ENCODE measurements at regions not wholly inside any gene's neighbourhood (a gene's known extent, or its start where the extent isn't known, plus 50 kb on each side); places are given as distances from the start of the nearest gene placed in this dataset.

DNA sequence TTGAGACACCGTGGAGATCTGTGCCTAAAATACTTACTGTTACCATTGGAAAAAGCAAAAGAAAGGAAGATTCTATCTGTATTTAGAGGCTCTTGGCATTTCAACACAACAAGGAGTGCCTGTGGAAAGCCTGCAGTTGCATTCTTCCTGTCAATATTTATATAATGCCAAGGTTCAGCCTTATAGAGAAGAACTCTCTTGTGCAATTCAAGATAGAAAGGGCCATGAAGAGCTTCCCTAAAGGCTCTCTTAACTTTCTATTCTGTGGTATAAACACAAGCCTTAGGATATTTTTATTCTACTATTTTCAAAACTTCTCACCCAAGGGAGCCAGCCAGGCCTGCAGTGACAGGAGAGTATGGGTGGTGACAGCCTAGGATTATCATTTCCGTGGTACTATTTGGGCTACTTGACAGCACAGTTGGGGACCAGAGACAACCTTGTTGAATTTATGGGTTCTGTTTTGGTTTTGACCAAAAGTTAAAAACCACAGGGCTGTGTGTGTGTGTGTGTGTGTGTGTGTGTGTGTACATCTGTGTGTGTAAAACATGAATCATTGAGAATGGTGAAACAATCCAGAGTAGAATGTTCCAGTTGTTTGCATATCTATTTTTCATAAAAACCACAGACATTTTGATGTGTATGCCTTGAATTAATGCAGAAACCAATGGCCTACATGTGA is 700.9 kb upstream of the SLC35B3 start:
- DNase-seq = peak; percentile 56

DNA sequence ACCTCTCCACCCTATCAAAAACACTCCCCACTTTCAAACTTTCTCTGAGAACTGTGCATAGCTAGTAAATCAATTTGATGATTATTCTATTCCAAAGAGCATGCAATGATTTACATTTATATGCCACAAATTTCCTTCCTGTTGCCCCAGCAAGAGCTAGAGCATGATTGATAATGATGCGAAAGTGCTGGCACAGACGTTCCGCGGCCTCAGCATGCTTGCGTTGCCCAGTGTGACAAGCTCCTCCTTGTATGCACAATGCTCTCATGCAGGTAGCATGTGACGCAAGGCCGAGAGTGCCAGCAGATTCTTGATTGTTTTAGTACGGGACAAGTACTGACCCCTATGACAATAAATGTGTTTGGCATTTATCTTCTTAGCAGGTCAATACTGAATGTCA is 696.3 kb upstream of the SLC35B3 start:
- DNase-seq = no peak

DNA sequence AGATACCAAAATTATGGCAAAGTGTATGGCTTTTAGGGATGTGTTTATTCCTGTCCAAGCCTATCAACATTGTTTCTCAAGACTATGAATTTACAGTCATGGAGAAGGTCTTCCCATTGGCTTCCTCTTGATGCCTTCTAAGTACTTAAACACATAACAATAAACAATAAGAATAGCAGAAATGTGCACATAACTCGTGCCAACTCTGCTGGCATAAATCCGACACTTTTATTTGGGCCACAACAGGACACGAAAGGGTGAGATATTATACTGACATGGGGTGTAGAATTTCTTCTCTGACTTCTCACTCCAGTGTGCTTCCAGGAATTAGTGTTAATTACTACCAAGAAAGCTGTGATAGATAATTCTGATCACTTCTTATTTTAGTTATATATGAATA is 695.9 kb upstream of the SLC35B3 start:
- no peak for DNase-seq

DNA sequence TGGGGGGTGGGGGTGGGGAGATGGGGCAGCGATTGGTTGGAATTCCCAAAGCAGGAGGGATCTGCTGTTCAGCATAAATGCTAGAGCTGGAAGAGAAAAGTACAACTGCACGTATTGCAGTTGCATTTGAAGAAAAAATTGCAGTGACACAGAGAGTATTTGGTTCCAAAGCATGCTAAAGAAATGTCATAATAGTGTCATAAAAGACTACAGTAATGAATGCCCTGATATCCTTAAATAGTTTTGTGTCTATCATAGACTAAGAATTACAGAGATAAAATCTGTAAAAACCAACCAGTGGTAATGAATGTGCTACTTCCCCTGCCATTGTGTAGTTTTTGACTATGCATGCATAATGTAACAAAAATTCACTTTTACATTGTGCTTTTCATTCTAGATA is 693.6 kb upstream of the SLC35B3 start:
- DNase-seq = no peak

DNA sequence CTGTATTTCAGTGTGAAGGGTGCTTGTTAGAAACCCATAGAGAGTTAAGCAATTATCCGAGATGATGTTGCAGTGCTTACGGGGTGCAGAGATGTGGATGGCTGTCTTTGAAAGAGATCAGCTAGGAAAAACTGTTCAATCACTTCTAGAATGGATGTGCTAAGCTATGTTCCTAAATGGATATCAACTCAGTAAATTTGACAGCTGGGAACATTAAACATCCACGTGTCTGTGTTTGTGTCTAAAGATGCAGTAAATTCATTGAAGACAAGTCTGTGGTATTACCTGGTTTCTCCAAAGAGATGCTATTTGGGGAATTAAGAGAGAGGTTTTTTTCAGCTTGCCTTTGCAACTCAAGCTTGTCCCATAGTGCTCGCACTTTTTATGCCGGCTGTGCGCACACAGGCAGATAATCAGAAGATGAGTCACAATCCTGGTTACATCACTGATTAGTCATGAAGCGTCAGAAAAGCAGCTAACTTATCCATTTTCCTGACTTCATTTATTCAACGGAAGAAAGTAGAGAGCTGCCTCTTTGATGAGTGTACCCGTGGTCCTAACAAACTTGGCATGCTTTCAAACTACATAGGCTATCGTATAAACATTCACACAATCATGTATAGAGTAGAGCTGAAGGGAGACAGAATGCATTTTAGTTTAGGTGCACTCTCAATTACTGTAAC is 691.7 kb upstream of the SLC35B3 start:
- peak; percentile 90 for DNase-seq

DNA sequence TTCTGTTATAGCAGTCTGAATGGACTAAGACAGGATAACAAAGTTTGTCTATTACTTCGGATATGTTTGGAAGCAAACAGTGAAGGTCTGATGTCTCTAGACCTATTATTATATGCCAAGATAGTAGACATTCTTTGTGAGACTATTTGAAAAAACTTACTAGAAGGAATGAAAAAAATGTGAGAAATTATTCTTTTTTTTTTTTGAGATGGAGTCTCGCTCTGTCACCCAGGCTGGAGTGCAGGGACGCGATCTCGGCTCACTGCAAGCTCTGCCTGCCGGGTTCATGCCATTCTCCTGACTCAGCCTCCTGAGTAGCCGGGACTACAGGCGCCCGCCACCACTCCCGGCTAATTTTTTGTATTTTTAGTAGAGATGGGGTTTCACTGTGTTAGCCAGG is 690.7 kb upstream of the SLC35B3 start:
- DNase-seq = peak; percentile 10

DNA sequence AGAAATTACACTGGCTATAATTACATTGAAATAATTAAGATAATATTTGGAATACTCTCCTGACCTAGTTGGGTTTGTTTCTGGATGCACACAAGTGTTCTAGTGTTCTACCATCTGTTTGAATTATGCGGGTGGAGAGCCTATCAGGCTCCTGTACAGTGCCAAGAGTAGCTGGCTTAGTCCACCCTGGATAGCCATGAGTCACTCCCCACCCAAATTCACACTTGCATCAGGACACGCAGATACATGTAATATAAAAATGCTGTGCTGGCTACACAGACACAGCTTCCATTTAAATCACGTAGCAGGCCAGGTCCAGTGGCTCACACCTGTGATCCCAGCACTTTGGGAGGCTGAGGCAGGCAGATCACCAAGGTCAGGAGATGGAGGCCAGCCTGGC is 686.2 kb upstream of the SLC35B3 start:
- DNase-seq = no peak

DNA sequence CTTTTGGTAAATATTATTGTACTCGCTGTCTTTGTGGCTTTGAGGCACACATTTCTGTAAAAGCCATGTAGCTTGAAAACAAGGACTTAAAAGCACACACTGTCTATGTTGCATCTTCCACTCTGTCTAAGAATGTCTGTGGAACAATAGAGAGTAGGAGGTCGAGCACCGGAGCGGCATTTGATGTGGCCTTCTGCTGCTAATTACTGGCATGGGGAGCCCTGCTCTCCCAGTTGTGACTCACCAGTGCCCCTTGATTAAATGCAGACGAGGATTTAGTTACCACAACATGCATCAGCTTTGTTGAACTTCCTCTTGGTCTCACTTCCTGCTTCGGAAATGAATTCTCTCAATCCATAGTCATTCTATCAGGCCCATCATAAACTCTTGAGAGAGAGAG is 680.7 kb upstream of the SLC35B3 start:
- DNase-seq = peak; percentile 87

DNA sequence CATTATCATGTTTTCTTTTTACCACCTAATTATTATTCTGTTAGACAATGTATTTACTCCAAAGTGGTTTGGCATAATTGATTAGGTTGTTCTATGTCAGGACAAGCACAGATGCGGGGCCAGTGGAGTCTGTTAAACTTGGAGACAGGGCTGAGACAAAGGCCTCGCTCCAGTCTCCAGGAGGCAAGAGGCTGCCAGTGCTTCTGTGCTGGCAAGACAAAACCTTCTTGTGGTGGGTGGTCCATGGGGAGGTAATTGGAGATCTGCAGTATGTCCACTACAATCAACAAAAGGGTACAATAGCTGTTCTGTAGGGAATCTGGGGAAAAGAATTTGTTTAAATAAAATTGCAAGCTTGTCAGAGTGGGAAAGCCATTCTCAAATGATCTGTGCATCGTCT is 677.2 kb upstream of the SLC35B3 start:
- DNase-seq = no peak

DNA sequence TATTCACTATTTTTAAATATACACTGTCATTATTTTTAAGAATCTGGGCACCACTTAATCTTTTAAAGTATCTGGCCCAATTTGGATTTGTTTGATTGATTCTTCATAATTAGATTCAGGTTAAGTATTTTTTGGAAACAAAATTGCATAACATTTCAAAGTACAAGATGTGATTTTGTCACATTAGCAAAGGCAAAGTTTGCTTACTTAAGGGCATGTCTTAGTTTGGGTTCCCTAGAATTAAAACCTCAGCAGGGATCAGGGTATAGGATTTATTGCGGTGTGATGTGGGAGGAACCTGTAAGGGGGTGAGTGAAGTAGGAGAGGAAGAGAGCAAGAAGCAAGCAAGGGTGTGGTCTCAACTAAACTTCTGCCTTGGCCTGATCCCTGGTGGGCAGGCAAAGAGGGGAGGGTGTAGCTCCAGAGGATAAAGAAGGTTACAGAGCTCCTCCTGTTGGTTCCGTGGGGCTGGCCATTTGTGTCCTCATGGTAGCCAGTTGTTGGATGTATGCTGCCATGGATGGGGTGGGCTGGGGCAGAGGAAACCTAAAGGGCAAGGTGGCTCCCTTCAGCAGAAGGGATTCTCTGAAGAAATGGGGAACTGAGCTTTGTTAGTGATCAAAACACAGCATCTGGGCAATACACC is 668.7 kb upstream of the SLC35B3 start:
- no peak for DNase-seq

DNA sequence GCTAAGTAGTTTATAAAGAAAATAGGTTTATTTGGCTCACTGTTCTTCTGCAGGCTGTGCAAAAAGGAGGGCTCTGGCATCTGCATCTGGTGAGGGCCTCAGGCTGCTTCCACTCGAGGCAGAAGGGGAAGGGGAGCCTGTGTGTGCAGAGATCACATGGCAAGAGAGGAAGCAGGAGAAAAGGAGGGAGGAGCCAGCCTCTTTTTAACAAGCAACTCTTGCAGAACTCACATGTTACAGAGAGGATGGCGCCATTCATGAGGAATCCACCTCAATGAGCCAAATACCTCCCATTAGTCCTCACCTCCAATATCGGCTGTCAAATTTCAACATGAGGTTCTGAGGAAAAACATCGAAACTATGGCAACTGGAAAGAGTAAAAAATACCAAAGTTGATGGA is 666.6 kb upstream of the SLC35B3 start:
- DNase-seq = no peak

DNA sequence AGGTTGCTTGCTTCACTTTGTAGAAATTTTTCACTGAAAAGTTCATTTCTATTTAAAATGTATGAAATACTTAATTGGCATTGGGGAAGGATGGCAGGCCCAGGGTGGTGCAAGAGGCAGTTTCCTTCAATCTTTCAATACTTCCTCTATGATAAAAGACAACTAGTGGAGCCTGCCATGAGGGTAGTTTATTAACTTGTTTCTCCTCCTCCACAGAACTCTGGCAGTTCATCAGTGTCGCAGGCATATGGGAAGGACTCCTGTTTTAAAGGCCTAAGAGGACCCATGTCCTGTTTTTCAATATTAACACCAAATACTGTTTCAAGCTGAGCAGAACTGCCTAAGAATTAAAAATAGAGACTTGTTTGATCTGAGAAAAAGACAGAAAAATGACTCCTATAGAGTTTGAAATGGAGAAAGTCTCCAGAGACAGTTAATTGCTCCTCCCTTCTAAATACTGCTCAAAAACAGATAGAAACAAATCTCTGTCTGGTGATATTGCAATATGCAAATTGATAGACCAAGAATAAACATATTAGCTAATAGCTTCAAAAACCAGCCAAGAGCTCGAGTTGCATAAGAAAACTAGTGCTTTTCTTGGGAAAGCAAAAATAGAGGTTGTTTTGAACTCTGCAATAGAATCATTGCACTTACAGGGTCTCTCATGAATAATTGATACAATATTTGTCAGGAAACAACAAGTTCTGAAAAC is 665.7 kb upstream of the SLC35B3 start:
- DNase-seq = no peak

DNA sequence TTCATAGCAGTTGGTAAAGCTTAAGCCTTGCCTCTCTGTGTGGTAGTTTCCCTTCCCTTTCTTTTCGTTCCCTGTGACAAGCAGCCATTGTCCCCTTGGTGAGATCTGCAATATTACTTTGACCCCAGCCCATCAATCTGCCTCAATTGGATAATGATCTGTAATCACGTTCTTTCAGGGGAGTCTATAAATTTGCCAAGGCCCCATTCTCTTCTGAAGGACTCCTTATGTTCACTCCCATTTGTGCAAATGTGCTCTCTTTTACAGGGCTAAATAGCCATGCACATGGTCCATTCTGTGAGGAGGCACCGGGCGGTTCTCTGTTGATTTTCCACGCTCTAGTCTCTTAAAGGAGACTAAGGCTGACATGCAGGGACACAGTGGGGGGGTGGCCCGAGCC is 660.4 kb upstream of the SLC35B3 start:
- no peak for DNase-seq

DNA sequence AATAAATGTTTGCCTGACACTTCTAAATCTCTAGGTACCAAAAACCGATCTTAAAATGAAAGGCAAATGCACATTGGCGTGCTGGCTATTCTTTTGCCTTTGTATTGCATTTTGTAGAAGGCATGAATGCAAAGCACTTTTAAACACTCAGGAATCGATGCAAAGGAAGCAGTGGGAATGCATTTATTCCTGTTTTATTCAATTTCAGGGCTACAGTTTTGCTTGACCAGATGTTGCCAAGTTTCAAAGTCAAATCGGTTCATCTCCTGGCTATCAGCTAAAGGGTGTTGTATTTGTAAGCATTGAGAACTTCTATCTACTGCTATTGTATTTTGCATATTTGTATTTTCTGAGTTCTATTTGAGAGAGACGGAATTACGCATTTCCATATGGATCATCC is 659.8 kb upstream of the SLC35B3 start:
- no peak for DNase-seq

DNA sequence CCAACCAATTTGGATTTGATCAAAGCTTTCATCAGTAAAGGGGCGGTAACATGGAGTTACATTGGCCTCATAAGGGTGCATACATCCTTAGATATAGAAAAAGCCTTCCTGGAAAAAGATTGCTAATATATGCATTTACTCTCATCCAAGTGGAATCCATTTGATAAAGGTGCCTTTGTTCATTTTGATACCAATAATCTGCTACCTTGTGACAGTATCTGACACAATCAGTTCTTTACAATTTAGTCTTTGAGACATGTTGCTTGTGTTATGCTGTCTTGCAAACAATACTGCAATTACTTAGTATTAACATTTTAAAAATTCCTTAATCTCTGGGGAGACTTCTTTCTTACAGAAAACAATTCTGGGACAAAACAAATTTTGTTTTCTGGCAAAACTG is 654.4 kb upstream of the SLC35B3 start:
- no peak for DNase-seq

DNA sequence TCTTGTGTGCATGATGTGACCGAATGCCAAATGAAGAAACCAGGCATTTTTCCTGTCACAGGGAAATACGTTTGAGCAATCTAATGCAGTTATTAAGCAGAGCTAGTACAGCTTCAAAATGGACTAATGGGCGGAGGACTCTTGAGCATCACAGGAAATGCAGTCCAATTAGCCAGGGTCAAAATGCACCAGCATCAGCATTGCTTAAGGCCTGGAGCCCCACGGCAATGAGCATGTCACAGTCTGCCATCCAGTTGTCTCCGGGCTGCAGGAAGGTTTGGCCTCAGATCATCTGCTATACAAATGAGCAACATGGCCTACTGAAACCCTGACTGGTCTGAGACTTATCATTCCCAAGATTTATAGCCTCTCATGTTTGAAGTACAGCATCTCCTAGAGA is 652.1 kb upstream of the SLC35B3 start:
- no peak for DNase-seq

DNA sequence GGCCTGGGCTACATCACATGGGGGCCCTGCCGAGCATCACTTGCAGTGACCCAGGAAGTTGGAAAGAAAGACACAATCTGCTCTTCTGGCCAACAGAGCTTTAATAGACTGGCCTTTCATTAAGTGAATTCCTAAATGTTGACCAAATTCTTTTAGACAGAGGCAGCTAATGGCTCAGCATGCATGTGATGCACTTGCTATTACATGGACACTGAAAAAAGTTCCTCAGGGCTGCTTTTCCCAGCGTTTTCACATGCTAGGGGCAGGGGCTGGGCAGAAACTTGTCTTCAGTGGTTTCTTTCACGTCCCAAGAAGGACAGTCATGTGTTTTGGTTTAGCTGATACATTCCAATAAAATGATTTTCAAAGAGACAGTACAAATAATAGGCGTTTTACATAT is 651.0 kb upstream of the SLC35B3 start:
- DNase-seq = peak; percentile 14

DNA sequence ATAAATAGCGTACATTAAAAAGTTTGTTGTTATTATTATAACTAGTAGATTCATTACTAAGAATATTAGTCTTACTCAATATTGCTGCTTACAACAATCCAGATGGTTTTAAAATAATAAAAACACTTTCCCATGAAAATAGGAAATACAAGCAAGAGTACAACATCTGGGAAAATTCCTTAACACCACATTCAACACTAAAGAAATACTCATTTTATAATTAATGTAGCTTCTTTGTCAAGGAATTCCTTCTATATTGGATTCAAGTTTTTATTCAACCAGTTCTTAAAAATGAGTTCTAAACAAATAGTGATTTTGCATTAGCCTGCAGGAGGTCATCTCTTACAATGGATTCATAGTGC is 650.3 kb upstream of the SLC35B3 start:
- no peak for DNase-seq

DNA sequence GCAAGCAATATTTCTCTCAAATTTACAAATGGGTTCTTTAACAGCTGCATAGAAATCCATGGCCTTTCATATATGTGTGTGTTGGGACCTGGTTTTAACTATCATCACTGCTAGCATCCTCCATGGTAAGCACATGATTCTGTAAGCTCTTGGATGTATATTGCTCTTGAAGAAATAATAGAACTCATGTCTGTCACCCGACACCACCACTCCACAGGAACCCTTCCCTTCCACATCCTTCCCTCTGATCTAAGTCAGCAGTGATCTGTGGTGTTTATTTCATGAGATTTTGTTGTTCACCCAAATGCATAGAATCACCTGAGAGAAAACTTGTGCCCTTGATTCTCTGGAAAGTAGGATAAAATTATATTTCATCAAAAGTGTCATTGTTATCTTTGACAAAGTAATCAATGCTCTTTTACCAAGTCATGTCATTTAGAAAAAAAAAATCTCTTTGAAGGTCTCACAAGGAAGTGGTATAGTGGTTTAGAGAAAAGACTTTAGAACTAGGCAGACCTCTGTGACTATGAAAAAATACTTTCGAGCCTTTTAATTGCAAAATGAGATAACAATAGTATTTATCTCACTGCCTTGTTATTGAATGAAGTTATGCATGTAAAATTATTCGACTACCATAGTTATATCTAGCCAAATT is 649.8 kb upstream of the SLC35B3 start:
- DNase-seq = no peak

DNA sequence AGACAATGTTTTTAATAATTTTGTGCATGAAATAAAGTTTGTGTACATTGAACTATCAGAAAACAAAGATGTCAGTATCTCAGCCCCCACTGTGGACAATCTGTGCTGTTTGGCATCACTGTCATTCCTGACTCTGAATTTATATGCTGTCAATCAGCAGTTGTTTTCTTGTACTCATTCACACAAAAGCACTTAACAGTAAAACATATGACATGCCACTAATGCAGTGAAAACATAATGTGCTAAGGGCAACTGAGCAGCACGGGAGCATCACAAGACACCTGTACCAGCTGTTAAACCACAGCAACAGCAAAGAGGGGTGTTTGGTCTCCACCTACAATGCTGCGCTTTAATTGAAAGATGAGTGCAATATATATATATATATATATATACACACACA is 647.8 kb upstream of the SLC35B3 start:
- DNase-seq = no peak

DNA sequence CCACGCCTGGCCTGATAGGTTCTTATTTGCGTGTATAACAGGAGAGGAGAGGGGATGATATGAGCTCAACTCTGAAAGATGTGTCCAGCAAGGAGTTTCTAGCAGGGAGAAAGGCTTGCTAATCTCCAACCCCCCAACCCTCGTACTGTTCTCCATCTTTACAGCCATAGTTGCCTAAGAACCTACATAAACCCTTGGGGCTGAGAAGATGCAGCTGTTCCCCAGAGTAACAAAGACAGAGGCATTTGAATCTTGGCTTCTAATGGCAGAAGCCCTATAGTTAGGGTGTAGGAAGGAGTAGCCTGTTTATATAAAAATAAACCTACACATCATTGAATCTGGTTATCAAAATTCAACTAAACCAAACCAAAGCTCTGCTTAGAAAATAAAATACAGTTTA is 631.4 kb upstream of the SLC35B3 start:
- no peak for DNase-seq

DNA sequence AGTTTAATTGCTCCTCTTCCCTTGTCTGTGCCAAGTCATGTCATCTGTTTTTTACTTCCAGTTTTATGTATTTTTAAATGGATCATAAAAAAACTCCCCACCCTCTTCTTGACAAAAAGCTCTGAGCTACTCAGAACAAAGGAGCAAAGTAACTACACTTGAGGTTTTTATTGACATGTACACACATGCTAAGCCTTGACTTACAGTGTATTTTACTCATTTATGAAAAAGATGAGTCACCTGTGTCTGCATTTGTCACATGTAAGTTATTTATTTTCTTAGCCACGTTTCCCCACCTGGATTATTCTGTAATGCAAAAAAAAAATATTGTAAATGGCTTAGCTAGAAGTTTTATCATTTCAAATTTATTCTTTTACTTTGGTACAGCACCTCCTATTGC is 628.8 kb upstream of the SLC35B3 start:
- DNase-seq = no peak

DNA sequence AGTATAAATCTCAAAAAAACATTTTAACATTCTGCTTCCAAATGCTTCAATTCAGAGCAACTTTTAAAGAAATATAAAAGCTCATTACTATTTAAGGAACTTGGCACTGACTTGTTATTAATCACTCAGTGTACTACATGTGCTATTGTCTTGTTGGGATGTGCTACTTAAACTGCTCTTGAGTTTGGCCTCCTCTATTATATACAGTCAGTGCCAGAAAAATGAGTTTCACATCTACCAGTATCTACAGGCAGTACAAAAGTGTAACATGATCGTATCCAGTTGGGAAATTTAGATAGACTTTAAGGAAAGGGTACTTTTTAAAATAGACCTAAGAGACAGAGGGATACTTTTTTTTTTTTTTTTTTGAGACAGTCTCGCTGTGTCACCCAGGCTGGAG is 627.3 kb upstream of the SLC35B3 start:
- DNase-seq = no peak
